ENCODE measurements at regions not wholly inside any gene's neighbourhood (a gene's known extent, or its start where the extent isn't known, plus 50 kb on each side); places are given as distances from the start of the nearest gene placed in this dataset.

- H3K9ac ChIP-seq (ENCODE audit: extremely low read depth, insufficient read length, low read length), result no peak overlapping the region
- H3K4ac ChIP-seq (ENCODE audit: low read depth, low read length), result no peak overlapping the region
- no peak overlapping the region for H3T11ph ChIP-seq (ENCODE audit: low read length)
- no peaks in the 10 kb centered on the region for H3K4me1 ChIP-seq (ENCODE audit: insufficient read depth, low read length)
- no peaks in the 10 kb centered on the region for H3K79me2 ChIP-seq (ENCODE audit: insufficient read depth, low read length)
- DNase-seq, result no peak
- H2BK5ac ChIP-seq (ENCODE audit: insufficient read length, low read length), result no peak overlapping the region
- H2BK12ac ChIP-seq (ENCODE audit: insufficient read length, low read depth, low read length), result no peak overlapping the region
- no peak overlapping the region for H2BK20ac ChIP-seq (ENCODE audit: low read depth, low read length, poor library complexity, severe bottlenecking)
- H3K27me3 ChIP-seq (ENCODE audit: insufficient read depth, low read length), result no peaks in the 10 kb centered on the region
- H3K9me3 ChIP-seq (ENCODE audit: control insufficient read depth, low read depth, low read length), result no peaks in the 10 kb centered on the region
- Mint-ChIP-seq H3K4me1 (no peaks in the 10 kb centered on the region), H3K9me3 (peaks cover 0 to 2% of the 10 kb centered on the region in 2 experiments; a peak in 2 of 5 replicates), H3K27me3 (ENCODE audit: low read depth) (no peaks in the 10 kb centered on the region), H3K4me3 (no peak overlapping the region), H3K36me3 (ENCODE audit: insufficient read depth in 1 of 3, low read depth in 3 of 3) (no peaks in the 10 kb centered on the region), H3K27ac (no peak overlapping the region)
- H3K79me1 ChIP-seq (ENCODE audit: insufficient read depth, low read depth, low read length, poor library complexity, severe bottlenecking), result no peaks in the 10 kb centered on the region
- no peak overlapping the region for H3K23ac ChIP-seq (ENCODE audit: insufficient read length, low read depth, low read length)
- no peaks in the 10 kb centered on the region for H4K20me1 ChIP-seq (ENCODE audit: control insufficient read depth, insufficient read depth, insufficient read length)
- no peak overlapping the region for H3K4me2 ChIP-seq (ENCODE audit: insufficient read depth, insufficient read length, low read length)
- H3K56ac ChIP-seq (ENCODE audit: insufficient read length, low read depth, low read length), result no peak overlapping the region
- no peaks in the 10 kb centered on the region for H3K23me2 ChIP-seq (ENCODE audit: insufficient read length, low read depth, low read length, poor library complexity, severe bottlenecking)
- H3K18ac ChIP-seq (ENCODE audit: insufficient read length, low read depth, low read length), result no peak overlapping the region
- H4K91ac ChIP-seq (ENCODE audit: insufficient read length, low read depth, low read length), result no peak overlapping the region
- no peak overlapping the region for H3K27ac ChIP-seq (ENCODE audit: insufficient read length, low read depth, low read length)
- no peak overlapping the region for H3K14ac ChIP-seq (ENCODE audit: insufficient read depth, low read length)
- TF ChIP-seq, protein P1, sequence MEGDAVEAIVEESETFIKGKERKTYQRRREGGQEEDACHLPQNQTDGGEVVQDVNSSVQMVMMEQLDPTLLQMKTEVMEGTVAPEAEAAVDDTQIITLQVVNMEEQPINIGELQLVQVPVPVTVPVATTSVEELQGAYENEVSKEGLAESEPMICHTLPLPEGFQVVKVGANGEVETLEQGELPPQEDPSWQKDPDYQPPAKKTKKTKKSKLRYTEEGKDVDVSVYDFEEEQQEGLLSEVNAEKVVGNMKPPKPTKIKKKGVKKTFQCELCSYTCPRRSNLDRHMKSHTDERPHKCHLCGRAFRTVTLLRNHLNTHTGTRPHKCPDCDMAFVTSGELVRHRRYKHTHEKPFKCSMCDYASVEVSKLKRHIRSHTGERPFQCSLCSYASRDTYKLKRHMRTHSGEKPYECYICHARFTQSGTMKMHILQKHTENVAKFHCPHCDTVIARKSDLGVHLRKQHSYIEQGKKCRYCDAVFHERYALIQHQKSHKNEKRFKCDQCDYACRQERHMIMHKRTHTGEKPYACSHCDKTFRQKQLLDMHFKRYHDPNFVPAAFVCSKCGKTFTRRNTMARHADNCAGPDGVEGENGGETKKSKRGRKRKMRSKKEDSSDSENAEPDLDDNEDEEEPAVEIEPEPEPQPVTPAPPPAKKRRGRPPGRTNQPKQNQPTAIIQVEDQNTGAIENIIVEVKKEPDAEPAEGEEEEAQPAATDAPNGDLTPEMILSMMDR (conservative IDR thresholded peaks at IDR 0.05), result no peak
- H4K8ac ChIP-seq (replicated peaks; ENCODE audit: insufficient read length, low read depth, low read length), result no peak overlapping the region
- H2BK120ac ChIP-seq (ENCODE audit: low read depth, low read length, poor library complexity, severe bottlenecking), result no peak overlapping the region
- no peak overlapping the region for H2AFZ ChIP-seq (ENCODE audit: low read length)
- no peak overlapping the region for H2AK5ac ChIP-seq (ENCODE audit: insufficient read length, low read length)
- H4K5ac ChIP-seq (ENCODE audit: insufficient read length, low read depth, low read length), result no peak overlapping the region
- no peak overlapping the region for H2BK15ac ChIP-seq (ENCODE audit: low read depth, low read length)
- no CpG with 5 or more reads among the region's 4 CpGs for WGBS (ENCODE audit: extremely low coverage, insufficient read length, low lambda C conversion rate)
Measured at GRCh38 chr3:178895178-178895789, 176.3 kb downstream of the ZMAT3 start.

Measured in H9 (cell line).